ENCODE measurements at regions not wholly inside any gene's neighbourhood (a gene's known extent, or its start where the extent isn't known, plus 50 kb on each side); places are given as distances from the start of the nearest gene placed in this dataset.

GRCh38 chr11:109130910-109131309, 291.1 kb upstream of the C11orf87 start:
- TF ChIP-seq CTCF (conservative IDR thresholded peaks at IDR 0.05; ENCODE audit: low read depth, low read length) (no peak), EZH2 (IDR thresholded peaks at IDR 0.05; ENCODE audit: borderline replicate concordance, low read depth, low read length, poor library complexity, severe bottlenecking) (no peak)

Data from A673 (cell line).